HG03342 (cell line): ENCODE measurements at regions not wholly inside any gene's neighbourhood (a gene's known extent, or its start where the extent isn't known, plus 50 kb on each side); places are given as distances from the start of the nearest gene placed in this dataset.

Source experiments
- ATAC-seq: cut with Tn5 transposase; IDR thresholded peaks from one replicate; pipeline ENCODE4 v1.9.1; 2021; ENCODE audit warnings: mild to moderate bottlenecking, moderate library complexity; ENCODE audit not compliant: unreplicated experiment

GRCh38 chr6:14063756-14064155, 53.8 kb upstream of the CD83 start:
- ATAC-seq, result no peak

GRCh38 chr6:14065350-14065749, 52.2 kb upstream of the CD83 start:
- ATAC-seq, result no peak

- ATAC-seq, result peak; percentile 63
These were observed 50.7 kb upstream of the CD83 start for GRCh38 chr6:14066782-14067406.

GRCh38 chr6:14067656-14068055, 49.9 kb upstream of the CD83 start:
- no peak for ATAC-seq
